CD4-positive, alpha-beta T cell treated with Interferon gamma for 1 hour (primary cell): ENCODE measurements at regions not wholly inside any gene's neighbourhood (a gene's known extent, or its start where the extent isn't known, plus 50 kb on each side); places are given as distances from the start of the nearest gene placed in this dataset.
A peak's percentile ranks its signal among the peaks of the same experiment; 100 is the strongest.
"Not testable (repeated sequence)": the region's sequence is repeated elsewhere in the genome, so short reads cannot be mapped to it uniquely, and the experiment has no call there.

Experiments used
- DNase-seq: peaks from one replicate; pipeline ENCODE4 v3.0.0-alpha.2; 2020

GRCh38 chr6:14401246-14401645, 283.7 kb downstream of the CD83 start:
- no peak for DNase-seq

- DNase-seq, result no peak
Measured at GRCh38 chr6:14406614-14407331, 289.2 kb downstream of the CD83 start.

GRCh38 chr6:14408446-14408845, 290.9 kb downstream of the CD83 start:
- DNase-seq, result no peak

- no peak for DNase-seq
Measured at GRCh38 chr6:14412026-14412425, 294.5 kb downstream of the CD83 start.

- DNase-seq, result no peak
Measured at GRCh38 chr6:14415452-14415851, 297.9 kb downstream of the CD83 start.

GRCh38 chr6:14417377-14417776, 299.8 kb downstream of the CD83 start:
- no peak for DNase-seq

- not testable (repeated sequence) for DNase-seq
Measured at GRCh38 chr6:14419224-14419623, 301.7 kb downstream of the CD83 start.

- DNase-seq, result no peak
Measured at GRCh38 chr6:14422061-14422460, 304.5 kb downstream of the CD83 start.

- DNase-seq, result no peak
Measured at GRCh38 chr6:14422917-14423316, 305.3 kb downstream of the CD83 start.

- DNase-seq, result no peak
Measured at GRCh38 chr6:14423330-14423729, 305.8 kb downstream of the CD83 start.

GRCh38 chr6:14423955-14424354, 306.4 kb downstream of the CD83 start:
- DNase-seq, result no peak

- no peak for DNase-seq
Measured at GRCh38 chr6:14425805-14426204, 308.2 kb downstream of the CD83 start.

GRCh38 chr6:14426281-14426680, 308.7 kb downstream of the CD83 start:
- DNase-seq, result no peak

- DNase-seq, result peak; percentile 8
Measured at GRCh38 chr6:14428269-14428668, 310.7 kb downstream of the CD83 start.

GRCh38 chr6:14429396-14429795, 311.8 kb downstream of the CD83 start:
- no peak for DNase-seq

- no peak for DNase-seq
Measured at GRCh38 chr6:14430218-14430617, 312.6 kb downstream of the CD83 start.

GRCh38 chr6:14431385-14432330, 314.1 kb downstream of the CD83 start:
- no peak for DNase-seq

GRCh38 chr6:14434916-14435690, 317.5 kb downstream of the CD83 start:
- DNase-seq, result no peak

GRCh38 chr6:14436592-14437132, 319.1 kb downstream of the CD83 start:
- no peak for DNase-seq

GRCh38 chr6:14439419-14439818, 321.8 kb downstream of the CD83 start:
- no peak for DNase-seq

GRCh38 chr6:14440215-14440910, 322.8 kb downstream of the CD83 start:
- DNase-seq, result no peak
